SK-N-DZ (cell line): ENCODE measurements at regions not wholly inside any gene's neighbourhood (a gene's known extent, or its start where the extent isn't known, plus 50 kb on each side); places are given as distances from the start of the nearest gene placed in this dataset.
"Not testable (repeated sequence)": the region's sequence is repeated elsewhere in the genome, so short reads cannot be mapped to it uniquely, and the experiment has no call there.

ENCODE experiments used
- DNase-seq: peaks from one replicate; pipeline ENCODE4 v3.0.0-alpha.2; 2015; ENCODE audit warnings: low spot score

DNA sequence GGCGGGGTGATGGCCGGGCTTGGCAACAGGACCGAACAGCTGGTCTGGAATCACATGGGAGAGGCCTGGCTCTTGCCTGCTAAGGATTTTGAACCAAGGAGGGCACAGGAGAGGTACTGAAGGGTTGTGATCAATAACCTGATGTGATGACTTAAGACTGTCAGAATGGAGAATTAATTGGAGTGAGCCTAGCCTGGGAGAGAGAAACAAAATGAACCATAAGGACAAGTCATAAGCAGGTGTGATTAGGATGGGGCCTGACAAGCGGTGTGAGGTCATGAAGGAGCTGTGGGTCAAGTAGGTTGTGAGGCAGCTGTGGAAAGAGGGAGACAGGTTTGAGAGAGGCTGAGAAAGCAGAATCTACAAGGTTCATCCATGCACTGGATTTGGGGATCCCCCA, 104.6 kb downstream of the MED10 start:
- no peak for DNase-seq

DNA sequence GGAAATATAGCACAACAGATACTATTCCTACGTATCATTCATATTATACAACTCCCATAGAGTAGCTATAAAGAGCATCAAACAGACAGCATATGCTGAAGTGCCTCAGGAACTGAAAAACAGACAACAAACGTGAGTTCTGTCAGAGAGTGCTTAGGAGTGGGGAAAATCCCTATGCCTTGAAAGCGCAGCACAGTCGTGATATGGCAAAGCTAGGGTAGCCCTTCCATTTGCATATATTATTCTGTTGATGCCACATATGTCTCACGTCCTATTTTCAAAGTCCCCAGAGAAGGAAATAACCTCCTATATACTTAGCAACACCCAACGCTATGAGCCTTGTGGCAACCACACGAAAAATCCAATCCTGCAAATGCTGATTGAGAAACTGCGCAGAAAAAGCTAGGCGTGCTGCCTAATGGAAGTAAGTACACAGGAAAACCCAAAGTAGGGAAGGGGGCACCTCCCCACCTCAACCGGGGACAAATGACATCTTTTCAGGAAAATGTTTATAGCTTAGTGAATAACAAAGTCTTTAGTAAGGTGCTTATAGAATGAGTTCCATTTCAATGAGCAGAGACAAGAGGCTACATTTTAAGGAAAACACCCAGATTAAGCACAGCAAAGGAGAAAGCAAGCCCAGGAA, 105.1 kb downstream of the MED10 start:
- DNase-seq, result no peak

DNA sequence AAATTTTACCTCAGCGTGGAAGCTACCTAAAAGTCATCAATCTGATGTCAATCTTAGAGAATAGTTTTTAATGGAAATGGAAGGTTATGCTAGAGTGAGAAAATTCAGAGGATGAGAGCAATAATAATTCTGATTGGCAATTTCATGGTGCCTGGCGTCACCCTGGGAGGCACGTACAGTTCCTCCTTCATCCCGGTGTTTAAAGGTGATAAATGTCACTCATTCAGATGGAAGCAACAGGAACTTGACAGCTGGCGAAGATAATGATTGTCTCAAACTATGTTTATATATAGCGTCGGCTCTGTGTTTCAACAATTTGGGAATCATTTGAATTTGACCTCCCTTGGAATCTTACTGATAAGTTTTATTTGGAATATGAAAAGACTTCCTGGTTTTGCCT, 108.4 kb downstream of the MED10 start:
- DNase-seq, result no peak

- DNase-seq, result no peak
Measured at GRCh38 chr5:6266671-6267197, 111.6 kb downstream of the MED10 start.

DNA sequence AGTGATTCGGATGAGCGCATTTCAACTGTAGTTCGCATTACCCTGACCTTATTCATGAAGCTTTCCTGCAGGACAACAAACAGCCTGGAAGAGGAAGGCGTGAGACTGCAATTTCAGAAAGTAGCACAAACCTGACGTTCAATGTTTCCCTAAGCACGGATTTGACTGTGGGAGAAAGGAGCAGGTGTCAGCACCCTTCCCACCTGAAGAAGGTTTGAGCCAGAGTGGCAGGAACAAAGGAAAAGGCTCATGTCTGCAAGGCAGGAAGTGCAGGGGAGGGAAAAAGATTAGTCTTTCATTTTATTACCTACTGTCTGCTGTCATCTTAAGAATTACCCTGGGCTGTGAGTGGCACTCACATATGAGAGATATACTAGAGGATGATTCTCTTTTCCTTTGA, 114.0 kb downstream of the MED10 start:
- no peak for DNase-seq

DNA sequence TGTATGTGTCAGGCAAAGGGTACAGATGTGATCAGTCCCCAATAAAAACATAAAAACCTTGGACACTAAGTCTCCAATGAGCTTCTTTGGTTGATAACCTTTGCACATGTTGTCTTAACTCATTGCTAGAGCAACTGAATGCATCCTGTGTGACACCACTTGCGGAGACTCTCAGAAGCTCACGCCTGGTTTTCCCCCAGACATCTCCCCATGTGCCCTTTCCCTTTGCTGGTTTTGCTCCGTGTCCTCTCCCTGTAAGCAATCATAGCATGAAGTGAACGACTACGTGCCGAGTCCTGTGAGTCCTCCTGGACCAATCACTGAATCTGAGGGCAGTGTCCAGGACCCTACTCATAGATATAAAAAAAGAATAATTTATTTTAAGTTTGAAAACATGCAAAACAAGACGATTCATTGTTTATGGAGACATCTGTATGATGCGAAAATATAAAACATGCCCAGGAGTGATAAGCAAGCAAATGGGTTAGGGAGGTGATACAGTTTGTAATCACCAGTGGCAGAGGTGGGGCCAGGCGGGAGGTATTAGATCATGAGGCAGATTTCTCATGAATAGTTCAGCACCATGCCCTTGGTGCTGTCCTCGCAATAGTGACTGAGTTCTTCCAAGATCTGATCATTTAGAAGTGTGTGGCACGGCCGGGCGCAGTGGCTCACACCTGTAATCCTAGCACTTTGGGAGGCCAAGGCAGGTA, 115.5 kb downstream of the MED10 start:
- DNase-seq, result no peak

GRCh38 chr5:6261668-6262067, 116.7 kb downstream of the MED10 start:
- DNase-seq, result no peak

DNA sequence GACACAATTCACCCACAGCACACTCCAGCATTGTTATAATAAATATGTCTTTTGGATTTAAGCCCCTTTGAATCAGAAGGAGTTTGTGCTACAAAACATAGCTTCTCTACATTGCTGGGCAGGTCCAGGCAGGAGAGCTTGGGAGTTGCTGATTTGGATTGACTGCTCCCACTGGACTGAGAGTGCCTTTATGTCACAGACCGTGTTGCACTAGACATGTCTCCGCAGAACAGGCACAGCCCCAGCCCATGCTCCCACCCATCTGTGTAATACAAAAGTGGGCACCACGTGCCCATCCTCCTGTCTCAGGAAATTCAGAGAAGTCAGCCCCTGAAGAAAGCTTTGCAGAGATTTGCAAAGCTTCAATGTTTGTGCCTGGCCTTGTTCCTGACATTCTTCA, 117.1 kb downstream of the MED10 start:
- DNase-seq, result no peak

DNA sequence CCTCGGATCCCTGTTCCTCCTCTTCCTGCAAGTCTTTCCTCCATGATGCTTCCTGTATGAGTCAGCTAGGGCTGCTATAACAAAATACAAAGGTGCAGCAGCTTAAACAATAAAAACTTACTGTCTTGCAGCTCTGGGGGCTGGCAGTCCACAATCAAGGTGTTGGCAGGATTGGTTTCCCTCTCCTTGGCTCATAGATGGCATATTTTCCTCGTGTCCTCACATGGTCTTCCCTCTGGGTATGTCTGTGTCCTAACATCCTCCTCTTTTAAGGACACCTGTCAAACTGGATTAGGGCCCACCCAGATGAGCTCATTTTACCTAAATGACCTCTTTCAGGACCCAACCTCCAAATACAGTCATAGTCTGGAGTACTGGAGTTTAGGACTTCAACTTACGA, 117.5 kb downstream of the MED10 start:
- no peak for DNase-seq

- DNase-seq, result no peak
Measured at GRCh38 chr5:6256901-6257300, 121.4 kb downstream of the MED10 start.

GRCh38 chr5:6255956-6256355, 122.4 kb downstream of the MED10 start:
- DNase-seq, result no peak

GRCh38 chr5:6253846-6254245, 124.5 kb downstream of the MED10 start:
- DNase-seq, result no peak

DNA sequence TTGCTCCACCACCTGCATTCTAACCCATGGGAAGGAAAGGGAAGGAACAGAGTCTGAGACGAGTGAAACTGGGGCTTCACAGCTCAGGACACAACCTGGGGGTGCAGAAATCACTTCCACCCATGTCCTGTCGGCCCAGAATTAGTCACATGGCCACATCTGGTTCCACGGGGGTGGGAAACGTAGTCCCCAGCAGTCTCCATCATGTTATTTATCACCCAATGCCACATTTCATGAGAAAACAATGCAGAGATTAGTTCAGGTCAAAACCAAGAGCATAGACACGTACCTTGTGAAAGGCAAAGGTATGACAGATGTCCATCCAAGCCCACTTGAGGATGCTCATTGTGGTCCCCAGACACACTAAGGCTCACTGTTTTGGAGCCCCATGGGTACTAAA, 125.1 kb downstream of the MED10 start:
- no peak for DNase-seq

DNA sequence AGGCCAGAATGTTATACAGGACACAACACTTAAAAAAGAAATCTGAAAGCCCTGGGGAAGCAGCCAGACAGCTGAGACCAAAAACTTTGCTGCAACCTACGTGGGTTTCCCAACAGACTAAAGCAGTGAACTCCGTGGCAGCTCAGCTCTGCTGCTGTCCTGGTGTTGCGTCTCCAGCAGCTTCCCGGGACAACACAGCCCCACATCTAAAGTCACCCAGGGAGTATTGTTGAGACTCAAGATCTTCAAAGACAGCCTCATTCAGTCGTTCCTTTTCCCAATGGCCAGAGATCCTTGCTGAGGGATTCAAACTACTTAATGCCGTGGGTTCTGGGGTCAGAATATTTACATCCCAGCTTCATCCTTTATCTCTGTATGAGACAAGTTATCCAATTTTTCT, 125.8 kb downstream of the MED10 start:
- DNase-seq, result no peak

GRCh38 chr5:6251565-6252102, 126.7 kb downstream of the MED10 start:
- no peak for DNase-seq

GRCh38 chr5:6250121-6250520, 128.2 kb downstream of the MED10 start:
- no peak for DNase-seq

GRCh38 chr5:6248132-6248531, 130.2 kb downstream of the MED10 start:
- no peak for DNase-seq

DNA sequence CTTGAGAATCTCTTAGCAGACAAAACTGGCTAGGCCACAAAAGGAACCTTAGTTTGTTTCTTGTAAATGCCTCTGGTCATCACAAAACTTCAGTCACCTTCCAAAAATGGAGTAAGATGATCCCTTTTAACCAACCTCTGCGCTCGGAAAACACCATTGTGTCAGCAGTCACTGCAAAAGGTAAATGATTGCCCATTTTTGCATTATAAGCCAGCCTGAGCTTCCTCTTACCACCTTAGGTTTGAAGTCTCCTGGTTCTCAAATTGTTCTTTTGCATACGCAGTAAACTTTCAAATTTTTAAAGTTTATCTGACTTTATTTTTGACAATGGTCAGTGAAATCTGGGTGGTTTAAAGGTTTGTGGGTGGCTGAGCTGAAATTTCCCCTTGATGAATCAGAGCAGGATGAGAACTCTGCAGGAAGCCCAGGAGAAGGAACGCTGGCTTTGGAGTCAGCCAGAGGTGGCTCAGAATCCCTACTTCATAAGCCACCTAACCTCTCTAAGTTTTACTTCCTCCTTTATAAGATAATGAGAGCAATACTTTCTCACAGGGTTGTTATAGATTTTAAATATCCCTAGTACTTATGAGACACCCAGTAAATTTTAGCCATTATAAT, 131.4 kb downstream of the MED10 start:
- no peak for DNase-seq

GRCh38 chr5:6244339-6244714, 134.0 kb downstream of the MED10 start:
- no peak for DNase-seq

DNA sequence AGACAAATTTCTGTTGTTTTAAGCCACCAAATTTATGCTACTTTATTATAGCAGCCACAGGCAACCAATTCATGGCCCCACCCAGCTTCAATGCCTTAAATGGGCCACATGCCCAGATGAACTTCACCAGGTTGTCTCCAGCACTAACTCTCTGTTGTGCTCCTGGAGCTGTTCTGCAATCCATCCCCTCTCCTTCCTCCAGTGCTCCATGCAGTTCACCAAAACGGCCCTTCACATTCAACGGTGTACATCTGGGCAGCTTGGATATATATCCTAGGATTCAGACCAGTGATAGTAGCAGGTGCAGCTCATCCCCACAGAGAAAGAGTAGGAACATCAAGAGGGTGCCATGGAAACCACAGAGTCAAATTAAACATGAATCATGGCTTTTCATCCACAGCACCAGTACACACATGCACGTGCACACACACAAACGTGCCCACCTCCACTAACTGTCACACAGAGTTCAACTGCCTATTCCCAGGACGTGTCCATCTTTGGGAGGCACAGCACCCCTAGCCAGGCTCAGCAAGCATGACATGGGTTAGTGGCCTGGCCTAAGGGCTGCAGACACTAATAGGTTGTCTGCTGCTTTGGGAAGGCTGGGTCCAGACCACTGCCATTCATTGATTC, 134.5 kb downstream of the MED10 start:
- DNase-seq, result no peak

GRCh38 chr5:6241056-6241455, 137.3 kb downstream of the MED10 start:
- DNase-seq, result not testable (repeated sequence)

DNA sequence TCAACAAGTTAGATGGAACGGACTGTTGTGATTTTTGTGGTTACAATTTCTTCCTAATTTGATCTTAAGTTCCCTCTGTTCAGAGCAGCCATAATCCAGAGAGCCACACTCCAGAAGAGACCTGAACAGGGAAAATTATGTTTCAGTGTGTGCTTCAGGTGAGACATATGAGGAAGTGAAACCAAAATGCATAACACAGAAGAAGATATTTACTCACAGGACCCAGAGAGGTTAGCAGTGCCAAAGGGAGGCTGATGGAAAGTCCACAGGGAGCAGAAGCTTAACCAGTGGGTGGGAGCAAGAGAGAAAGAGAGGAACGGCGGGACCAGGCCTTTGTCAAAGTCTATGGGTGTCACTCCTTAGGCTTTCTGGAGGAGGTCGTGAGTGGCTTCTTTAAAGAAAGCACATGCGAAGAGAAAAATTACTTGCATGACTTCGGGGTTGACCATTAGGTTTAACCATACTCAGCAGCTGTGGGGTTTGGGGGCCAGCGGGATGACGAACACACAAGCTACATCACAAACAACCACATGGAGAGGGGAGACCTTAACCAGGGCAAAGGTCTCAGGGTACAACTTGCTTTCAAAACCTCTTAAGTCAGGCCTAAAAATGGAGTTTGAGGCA, 141.4 kb downstream of the MED10 start:
- no peak for DNase-seq
